Chondrocyte (in vitro differentiated cells): ENCODE measurements at regions not wholly inside any gene's neighbourhood (a gene's known extent, or its start where the extent isn't known, plus 50 kb on each side); places are given as distances from the start of the nearest gene placed in this dataset.

Experiments used
- DNase-seq: peaks from one replicate; pipeline ENCODE4 v3.0.0; 2021; ENCODE audit warnings: mixed read lengths, low spot score
- H3K27ac Mint-ChIP-seq: one replicate; pipeline ENCODE4 v1.8.0; 2021; ENCODE audit warnings: mild to moderate bottlenecking, moderate library complexity, mixed read lengths; ENCODE audit not compliant: unreplicated experiment
- H3K27me3 Mint-ChIP-seq: 2 replicates; pipeline ENCODE4 v1.8.0; 2021; ENCODE audit warnings: low read depth, mixed read lengths
- H3K36me3 Mint-ChIP-seq: 2 replicates; pipeline ENCODE4 v1.8.0; 2021; ENCODE audit warnings: low read depth, mixed read lengths
- H3K4me1 Mint-ChIP-seq: 2 replicates; pipeline ENCODE4 v1.8.0; 2021; ENCODE audit warnings: low read depth, mild to moderate bottlenecking, mixed read lengths
- H3K4me3 Mint-ChIP-seq: one replicate; pipeline ENCODE4 v1.8.0; 2021; ENCODE audit warnings: mild to moderate bottlenecking, moderate library complexity, mixed read lengths; ENCODE audit not compliant: unreplicated experiment
- H3K9me3 Mint-ChIP-seq: 2 replicates; pipeline ENCODE4 v1.8.0; 2021; ENCODE audit warnings: low read depth, mixed read lengths
- TF ChIP-seq, protein P1 (sequence below): fragments of 200-600 bp; sonication (generic); IDR thresholded peaks from 2 replicates; pipeline ENCODE4 v1.5.0; 2021; ENCODE audit warnings: antibody characterized with exemption, mild to moderate bottlenecking, moderate library complexity

DNA sequence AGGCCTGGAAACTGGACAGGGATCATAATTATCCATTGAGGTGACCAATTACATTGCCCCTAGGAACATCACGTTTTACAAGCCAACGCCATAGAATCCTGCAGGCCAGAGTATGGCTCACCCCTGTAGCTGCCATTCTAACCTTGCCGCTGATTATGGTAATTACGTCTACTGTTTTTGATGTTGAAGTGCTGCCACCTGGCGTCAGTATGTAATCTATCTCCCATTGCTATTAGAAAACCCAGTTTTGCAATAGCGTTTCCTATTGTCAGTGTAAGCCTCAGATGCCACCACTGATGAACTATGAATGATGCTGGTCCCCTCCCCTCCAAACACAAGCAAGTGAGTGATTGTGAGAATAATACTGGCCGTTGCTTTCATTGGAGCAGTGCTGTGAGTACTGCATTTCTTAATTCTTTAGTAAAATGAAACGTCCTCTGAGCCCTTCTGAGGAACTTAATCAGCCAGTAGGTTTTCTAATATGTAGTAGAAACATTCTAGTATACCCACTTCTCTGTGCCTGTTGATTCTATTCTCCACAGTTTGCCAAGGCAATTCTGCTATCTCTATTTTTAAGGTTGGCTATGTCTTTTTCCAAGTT is 100.5 kb upstream of the NMUR2 start:
- Mint-ChIP-seq H3K27me3 (peaks cover 21% of the 10 kb centered on the region), H3K36me3 (no peaks in the 10 kb centered on the region), H3K27ac (no peak overlapping the region), H3K4me1 (no peaks in the 10 kb centered on the region), H3K4me3 (no peak overlapping the region), H3K9me3 (no peaks in the 10 kb centered on the region)
- TF ChIP-seq, protein P1, sequence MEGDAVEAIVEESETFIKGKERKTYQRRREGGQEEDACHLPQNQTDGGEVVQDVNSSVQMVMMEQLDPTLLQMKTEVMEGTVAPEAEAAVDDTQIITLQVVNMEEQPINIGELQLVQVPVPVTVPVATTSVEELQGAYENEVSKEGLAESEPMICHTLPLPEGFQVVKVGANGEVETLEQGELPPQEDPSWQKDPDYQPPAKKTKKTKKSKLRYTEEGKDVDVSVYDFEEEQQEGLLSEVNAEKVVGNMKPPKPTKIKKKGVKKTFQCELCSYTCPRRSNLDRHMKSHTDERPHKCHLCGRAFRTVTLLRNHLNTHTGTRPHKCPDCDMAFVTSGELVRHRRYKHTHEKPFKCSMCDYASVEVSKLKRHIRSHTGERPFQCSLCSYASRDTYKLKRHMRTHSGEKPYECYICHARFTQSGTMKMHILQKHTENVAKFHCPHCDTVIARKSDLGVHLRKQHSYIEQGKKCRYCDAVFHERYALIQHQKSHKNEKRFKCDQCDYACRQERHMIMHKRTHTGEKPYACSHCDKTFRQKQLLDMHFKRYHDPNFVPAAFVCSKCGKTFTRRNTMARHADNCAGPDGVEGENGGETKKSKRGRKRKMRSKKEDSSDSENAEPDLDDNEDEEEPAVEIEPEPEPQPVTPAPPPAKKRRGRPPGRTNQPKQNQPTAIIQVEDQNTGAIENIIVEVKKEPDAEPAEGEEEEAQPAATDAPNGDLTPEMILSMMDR, result peak; percentile 81
- no peak for DNase-seq

DNA sequence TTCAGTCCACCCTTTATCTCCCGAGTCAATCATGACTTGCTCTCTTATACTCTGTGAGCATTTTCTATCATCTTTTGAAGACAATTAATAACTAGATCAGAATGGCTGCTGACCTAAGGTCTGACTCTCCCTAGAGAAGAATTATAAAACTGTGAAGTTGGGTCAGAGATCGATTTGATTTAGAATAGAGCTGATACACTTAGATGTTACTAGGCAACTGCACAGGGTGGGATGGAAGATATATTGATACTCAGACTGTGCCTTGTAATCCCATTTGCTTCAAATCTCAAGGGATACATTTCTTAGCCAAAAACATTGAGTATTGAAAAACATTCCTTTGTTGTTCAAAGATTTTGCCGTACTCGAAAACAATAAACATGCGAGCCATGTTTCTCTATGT is 106.0 kb upstream of the NMUR2 start:
- DNase-seq, result no peak
- H3K36me3 Mint-ChIP-seq, result no peaks in the 10 kb centered on the region
- H3K27me3 Mint-ChIP-seq, result peaks cover 44% of the 10 kb centered on the region
- TF ChIP-seq, protein P1, result no peak
- H3K4me3 Mint-ChIP-seq, result no peak overlapping the region
- H3K4me1 Mint-ChIP-seq, result no peaks in the 10 kb centered on the region
- no peaks in the 10 kb centered on the region for H3K9me3 Mint-ChIP-seq
- no peak overlapping the region for H3K27ac Mint-ChIP-seq

DNA sequence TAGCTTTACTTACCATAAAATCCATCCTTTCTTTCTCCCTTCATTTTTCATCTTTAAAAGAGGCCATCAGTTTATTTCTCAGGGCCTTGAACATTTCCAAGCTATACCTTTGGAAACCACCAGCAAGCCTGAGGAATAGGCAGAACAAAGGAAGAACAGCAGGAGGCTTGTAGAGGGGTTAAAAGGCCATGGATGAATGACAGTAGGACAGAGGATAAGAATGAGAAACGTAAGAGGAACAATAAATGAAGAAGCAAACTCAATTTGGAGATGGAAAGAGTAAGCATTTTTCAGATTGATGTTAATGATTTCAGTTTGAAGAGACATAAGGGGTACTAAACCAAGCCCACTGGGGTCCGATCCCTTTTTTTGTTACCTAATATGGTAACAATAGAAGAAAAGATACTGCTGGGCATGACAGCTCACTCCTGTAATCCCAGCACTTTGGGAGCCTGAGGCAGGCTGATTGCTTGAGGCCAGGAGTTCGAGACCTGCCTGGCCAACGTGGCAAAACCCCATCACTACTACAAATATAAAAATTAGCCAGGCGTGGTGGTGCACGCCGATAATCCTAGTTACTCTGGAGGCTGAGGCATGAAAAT is 106.6 kb upstream of the NMUR2 start:
- Mint-ChIP-seq H3K27ac (no peak overlapping the region), H3K4me3 (no peak overlapping the region), H3K27me3 (peaks cover 47% of the 10 kb centered on the region), H3K4me1 (no peaks in the 10 kb centered on the region), H3K9me3 (no peaks in the 10 kb centered on the region), H3K36me3 (no peaks in the 10 kb centered on the region)
- TF ChIP-seq, protein P1, result no peak
- DNase-seq, result no peak

DNA sequence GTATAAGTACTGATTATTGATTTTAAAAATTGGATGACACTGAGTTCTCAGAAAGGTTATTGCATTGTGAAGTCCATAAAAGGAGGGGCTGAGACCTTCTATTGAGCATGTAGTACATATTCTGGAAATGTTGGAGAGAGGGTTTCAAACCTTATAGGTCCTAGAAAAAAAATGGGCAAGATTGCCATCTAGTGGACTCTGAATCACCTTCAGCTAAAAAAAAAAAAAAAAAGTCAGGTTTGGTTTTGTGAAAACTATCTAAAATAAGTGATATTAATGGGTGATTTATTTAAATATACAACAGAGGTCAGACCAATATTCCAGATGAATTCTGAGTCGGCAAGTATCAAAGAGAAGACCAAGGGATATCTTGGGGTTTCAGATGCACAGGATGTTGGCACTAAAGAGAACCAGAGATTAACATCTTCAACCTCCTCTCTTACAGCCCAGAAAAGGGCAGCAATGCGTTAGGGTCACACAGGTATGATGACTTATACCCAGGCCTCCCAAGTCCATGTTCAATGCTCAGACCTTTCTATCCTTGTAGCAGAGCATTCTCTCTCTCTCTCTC is 109.8 kb upstream of the NMUR2 start:
- no peak for DNase-seq
- Mint-ChIP-seq H3K4me1 (no peaks in the 10 kb centered on the region), H3K27me3 (peaks cover 49% of the 10 kb centered on the region)

DNA sequence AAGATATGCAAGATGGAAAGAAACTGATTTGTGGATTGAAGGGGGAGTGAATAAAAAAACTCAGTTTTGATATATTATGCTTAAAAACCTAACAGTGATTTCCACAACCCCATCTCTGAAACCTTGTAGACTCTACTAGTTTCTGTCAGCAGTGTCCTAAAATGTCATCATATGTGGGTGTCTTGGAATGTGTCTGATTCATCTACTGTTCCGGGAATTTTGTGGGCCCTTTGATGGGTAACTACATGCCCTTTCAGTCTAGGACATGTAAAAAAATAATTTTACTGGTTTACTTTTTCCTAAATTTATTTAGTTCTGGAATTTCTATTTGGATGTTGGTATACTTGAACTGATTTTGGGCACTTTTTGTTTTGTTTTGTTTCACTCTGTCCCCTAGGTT is 118.9 kb upstream of the NMUR2 start:
- Mint-ChIP-seq H3K4me1 (peaks cover 3% of the 10 kb centered on the region), H3K27ac (no peak overlapping the region), H3K9me3 (peaks cover 5% of the 10 kb centered on the region), H3K4me3 (no peak overlapping the region), H3K36me3 (no peaks in the 10 kb centered on the region), H3K27me3 (peaks cover 36% of the 10 kb centered on the region)
- DNase-seq, result no peak
- TF ChIP-seq, protein P1, result no peak

More for the DNA sequence above, 109.8 kb upstream of the NMUR2 start:
- TF ChIP-seq, protein P1, result peak; percentile 81
- Mint-ChIP-seq H3K4me3 (no peak overlapping the region), H3K27ac (no peak overlapping the region), H3K9me3 (peaks cover 4% of the 10 kb centered on the region), H3K36me3 (no peaks in the 10 kb centered on the region)
